HG03378 (cell line): ENCODE measurements at regions not wholly inside any gene's neighbourhood (a gene's known extent, or its start where the extent isn't known, plus 50 kb on each side); places are given as distances from the start of the nearest gene placed in this dataset.

Experiments
- ATAC-seq: cut with Tn5 transposase; IDR thresholded peaks from one replicate; pipeline ENCODE4 v1.9.1; 2021; ENCODE audit warnings: mild to moderate bottlenecking, moderate library complexity; ENCODE audit not compliant: unreplicated experiment

DNA sequence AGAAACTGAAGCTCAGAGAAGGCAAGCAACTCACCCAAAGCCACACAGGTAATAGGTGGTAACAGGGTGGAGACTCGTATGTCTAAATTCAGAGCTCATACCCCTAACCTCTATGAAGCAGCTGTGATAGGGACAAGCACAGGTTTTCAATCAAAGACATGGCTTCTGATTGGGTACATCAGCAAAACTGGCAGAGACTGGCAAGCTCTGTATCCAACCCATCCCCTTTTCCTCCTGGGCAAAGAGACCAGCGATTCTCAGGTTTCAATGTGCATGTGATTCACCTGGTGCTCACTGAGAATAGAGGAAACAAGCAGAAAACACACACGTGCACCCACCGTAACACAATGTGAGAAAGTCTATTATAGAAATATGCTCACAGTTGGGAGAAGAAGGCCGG lies 153.0 kb downstream of the SMIM20 start:
- no peak for ATAC-seq

DNA sequence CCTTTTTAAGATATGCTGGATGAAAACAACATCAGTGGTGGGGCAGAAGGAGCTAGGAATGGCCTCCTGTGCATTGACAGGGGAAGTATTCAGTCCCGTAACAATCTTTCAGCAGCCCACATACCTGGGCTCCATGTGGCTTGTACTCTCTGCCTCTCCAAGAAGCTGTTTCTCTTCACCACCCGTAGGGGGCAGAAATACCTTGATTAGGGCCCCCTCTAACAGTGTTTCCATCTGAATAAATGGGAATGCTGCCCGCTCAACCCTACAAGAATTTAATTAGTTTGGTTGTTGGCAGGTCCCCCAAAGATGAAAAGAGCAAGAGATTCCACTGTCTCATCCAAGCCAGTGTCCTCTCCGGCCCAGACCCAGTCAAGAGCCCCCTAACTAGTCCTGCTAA lies 155.2 kb downstream of the SMIM20 start:
- ATAC-seq: no peak

DNA sequence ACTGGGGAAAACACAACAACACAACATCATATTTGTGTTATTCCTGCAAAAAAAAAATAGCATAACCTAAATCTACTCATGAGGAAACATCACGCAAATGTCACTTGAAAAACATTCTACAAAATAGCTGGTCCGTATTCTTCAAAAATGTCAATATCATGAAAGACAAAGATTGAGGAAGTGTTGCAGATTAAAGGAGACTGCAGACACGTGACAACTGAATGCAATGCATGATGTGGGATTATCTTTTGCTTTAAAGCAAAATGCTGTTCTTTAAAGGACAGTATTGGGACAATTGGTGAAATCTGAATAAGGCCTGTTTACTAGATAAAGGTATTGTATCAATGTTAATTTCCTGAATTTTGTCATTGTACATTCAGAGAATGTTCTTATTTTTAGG lies 157.7 kb downstream of the SMIM20 start:
- ATAC-seq: no peak

DNA sequence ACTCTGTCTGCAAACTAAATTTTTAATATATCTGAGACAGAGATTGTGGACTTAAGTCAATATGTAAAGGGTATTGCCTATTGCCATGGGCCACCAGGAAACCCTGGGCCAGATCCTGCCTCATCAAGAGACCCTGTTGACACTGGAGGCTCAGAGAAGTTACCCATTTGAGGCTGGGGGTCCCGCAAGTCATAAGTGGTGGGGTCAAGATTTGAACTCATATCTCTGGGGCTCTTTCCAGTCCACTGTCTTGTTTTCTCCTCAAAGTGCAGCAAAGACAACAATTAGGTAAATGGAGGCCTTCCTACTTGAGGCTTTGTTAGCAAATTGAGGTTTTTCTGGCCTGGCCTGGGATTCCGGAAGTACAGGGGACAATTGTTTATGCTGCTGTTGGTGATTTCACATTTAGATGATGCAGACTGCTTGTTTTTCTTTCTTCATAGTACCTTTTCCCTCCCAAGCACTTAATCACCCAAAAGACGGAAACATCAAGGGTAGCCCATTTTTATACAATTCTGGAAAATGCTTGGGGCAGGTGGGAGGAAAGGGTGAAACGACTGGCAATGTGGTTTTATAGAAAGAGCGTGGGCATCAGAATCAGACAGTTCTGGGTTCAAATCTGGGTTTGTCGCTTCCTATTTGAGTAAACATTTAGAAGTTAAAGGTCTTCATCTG lies 160.0 kb downstream of the SMIM20 start:
- ATAC-seq: no peak

DNA sequence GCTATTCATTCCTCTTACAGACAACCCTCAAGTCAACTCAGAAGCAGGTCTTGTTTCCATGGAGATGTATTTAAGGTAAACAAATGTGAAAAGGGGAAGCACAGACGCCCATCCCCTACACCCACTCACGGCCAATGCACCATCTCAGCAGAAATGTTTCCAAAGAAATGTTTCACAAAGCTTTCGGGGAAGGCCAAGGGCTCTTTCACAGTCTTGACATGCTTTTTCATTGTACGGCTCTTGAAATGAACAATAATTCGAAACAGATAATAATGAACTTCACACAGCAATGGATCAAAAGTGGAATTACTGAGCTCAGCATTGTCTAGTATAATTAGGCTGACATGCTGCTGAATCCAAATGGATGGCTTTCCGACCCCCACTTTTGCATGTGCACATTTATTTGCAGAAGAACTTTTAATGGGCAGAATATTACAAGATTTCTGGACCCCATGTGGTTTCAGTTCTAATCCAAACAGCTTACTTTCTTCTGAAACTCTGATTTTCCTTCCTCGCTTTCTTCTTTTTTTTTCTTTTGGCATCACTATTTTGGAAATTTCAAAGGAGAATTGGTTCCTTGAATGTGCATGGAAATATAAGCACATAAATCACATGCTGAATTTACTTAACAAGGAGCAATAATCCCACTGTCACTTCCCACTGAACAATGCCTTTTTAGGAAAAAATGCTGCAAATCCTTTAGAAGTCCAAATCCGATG lies 160.9 kb downstream of the SMIM20 start:
- ATAC-seq: peak; percentile 76

DNA sequence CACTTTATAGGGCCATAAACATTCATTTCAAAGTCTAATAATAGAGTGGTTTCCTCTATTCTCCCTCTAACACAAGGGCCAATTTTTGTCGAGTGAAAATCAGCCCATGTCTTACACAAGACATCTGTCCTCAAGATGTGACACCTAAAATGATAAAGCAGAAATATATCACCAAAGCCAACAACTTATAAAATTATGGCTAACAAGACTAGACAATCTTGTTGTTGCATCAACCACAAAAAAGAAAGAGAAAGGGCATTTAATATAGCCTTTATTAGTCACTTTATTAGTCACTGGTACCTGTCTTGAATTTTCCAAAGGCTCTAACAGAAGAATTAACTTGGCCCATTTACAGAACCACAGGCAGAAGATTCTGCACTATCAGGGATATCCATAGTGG lies 161.6 kb downstream of the SMIM20 start:
- peak; percentile 4 for ATAC-seq

DNA sequence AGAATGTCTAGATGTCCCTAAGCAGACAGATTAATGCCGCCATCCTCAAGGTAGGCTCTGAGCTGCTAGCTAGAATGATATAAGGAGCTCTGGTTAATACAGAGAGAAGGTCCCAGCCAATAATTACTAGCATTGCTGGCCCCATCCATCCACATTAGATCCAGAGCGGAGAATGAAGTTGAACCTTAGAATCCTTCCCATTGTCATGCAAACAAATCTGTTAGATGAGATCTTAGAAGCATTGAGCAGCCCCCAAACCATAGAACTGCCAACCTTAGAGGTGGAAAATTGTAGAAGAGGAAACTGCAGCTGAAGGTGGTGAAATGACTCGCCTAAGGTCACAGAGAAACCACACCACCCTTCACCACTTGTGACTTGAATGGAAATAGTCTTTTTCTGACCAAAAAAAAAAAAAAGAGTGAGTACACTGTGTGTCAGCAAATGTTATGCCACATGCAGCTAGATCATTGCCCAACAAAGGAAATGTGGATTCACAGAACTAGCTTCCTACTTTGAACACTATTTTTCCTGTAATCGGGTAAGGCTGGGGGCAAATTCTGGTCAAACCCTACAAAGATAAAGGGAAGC lies 162.1 kb downstream of the SMIM20 start:
- ATAC-seq: peak; percentile 77

DNA sequence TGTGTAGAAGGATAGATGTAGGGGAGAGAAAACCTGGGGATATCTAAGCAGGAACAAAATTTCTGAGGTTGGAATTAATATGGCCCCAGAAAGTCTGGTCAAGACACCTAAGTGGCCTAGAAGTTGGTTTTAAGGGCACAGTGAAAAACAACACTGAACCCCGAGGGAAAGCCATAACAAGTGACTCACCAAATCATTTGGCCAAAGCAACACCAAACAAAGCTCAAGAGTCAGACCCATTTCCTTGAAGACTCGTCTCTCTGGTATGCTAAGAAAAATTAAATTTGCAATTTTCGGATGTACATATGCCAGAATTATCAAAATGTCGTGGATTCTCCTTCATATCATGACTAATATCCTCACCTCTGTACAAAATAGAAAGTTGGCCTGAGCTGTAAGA lies 162.9 kb downstream of the SMIM20 start:
- no peak for ATAC-seq

DNA sequence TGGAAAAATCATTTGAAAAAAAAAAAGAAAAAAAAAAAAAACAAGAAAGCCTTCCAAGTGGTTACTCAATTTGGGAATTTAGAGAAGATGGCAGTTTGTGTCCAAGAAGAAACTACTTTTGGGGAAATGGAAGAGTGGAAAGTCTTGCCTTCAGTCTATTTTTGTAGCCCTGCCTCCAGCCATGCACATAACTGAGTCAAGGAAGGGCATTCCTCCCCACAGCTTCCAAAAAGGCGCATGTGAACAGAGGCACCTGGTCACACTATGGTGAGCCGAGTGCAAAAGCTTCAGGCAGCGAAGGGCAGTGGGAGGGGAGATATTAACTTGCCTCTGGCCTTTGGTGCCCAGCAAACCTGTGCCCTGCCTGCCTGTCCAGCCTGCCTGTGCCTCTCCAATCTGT lies 163.7 kb downstream of the SMIM20 start:
- no peak for ATAC-seq

DNA sequence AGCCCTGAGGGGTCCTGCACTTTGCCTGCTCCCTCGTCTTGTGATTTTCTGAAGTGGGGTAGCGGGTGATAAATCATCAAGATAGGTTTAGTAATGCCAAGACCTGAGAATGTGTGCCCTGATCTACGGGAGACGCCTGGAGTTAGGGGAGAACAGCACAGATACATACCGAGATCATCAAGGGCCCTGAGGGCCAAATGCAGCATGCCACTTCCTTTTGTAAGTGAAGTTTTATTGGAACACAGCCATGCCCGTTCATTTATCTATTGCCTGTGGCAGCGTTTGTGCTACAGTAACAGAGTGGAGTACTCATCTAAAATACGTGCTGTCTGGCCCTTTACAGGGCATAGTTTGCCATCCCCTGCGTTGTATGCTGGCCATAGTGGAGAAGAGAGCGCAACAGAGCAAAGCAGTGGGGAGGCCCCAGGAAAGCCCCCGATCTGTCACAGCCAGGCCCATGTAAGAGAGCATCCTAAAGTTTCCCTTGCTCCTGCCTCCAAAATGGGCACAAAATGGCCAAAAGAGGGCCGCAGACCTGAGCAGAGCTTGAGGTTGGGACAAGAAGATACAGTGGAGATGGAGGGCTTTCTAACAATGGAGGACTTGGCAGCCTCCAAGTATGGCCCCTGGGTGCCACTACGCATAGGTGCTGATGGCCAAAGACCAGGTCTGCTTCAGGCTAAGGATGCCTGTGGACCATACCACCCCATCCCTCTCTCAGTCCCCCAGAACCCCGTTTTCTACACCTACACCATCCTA lies 167.0 kb downstream of the SMIM20 start:
- ATAC-seq: no peak

DNA sequence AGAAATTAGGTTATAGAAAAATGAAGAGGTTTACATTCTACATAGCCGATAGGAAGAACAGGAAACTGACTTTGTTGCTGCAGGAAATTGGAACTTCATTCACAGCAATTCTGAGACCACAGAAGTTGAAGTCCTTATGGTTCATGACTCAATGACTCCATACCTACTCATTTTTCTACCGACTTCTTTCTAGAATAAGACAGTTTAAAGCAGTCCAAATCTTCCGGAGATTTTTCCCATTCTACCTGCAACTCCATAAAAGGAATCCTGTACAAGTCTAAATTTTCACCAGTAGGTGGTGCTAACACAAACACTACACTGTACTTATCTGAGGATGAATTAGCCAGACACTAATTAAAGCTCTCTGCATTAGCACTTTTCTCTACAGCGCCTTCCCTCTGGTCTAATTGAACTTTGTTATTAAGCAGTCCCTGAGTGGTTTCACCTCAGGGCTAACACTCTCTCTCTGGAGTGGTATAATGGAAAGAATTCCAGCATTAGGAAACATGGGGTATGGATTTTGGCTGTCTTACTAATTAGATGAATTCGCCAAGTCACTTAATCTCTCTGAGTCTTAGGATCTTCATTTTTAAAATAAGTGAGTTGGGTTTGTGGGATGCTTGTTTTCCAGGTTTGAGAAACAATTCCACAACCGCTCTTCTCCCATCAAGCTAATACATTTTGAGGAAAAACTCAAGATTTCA lies 167.9 kb downstream of the SMIM20 start:
- peak; percentile 34 for ATAC-seq

DNA sequence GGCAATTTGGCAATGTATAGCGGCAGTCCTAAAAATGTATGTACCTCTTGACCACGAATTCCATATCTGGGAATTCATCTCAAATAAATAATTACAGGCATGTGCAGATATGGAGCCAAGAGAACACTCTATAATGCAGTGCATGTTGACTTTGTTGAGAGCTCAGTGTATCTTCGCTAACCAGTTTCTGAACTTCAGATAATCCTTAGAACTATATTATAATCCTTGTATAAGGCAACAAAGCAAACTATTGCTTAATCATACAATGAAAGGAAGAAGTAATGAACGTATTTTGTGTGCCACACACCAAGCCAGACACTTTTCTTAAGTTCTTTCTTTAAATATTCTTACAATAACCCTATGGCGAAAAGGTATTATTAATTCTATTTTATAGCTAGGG lies 168.5 kb downstream of the SMIM20 start:
- ATAC-seq: no peak

DNA sequence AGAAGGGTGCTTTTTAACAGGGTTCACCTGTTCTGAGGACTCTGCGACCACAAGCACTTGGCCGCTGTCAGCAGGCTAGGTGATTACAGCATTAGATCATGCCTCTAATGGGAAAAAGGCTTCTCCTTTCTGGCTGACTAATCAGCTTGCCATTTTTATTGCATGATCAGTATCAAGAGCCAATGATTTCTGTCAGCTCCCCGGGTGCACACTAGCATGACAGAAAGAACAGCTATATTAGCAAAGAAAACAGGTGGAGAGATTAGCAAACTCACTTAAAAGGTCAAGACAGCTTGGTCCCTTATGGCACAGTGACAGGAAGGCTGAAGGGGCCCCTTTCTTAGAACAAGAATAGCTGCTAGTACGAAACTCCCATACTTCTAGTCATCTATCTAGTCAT lies 170.0 kb downstream of the SMIM20 start:
- ATAC-seq: peak; percentile 54

DNA sequence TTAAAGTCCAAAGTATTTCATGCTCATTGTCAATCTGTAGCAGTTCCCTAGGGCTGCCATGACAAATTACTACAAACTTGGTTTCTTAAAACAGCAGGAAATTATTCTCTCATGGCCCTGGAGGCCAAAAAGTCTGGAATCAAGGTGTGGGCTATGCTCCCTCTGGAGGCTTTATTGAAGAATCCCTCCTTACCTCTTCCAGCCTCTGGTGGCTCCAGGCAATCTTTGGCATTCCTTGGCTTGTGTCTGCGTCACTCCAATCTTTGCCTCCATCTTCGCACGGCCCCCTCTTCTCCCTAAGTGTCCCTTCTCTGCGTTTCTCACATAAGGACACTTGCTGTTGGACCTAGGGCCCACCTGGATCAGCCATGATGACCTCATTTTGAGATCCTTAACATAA lies 170.4 kb downstream of the SMIM20 start:
- no peak for ATAC-seq

DNA sequence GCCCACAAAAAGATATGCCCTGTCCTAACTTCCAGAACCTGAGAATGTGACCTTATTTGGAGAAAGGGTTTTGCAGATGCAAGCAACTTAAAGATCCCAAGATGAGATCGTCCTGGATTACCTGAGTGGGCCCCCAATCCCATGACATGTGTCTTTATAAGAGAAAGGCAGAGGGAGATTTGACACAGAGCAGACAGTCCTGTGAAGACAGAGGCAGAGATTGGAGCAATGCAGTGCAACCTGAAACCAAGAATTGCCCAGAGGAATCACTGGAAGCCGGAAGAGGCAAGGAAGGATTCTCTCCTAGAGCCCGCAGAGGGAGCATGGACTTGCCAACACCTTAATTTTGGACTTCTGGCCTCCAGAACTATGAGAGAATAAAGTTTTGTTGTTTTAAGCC lies 171.5 kb downstream of the SMIM20 start:
- ATAC-seq: no peak

DNA sequence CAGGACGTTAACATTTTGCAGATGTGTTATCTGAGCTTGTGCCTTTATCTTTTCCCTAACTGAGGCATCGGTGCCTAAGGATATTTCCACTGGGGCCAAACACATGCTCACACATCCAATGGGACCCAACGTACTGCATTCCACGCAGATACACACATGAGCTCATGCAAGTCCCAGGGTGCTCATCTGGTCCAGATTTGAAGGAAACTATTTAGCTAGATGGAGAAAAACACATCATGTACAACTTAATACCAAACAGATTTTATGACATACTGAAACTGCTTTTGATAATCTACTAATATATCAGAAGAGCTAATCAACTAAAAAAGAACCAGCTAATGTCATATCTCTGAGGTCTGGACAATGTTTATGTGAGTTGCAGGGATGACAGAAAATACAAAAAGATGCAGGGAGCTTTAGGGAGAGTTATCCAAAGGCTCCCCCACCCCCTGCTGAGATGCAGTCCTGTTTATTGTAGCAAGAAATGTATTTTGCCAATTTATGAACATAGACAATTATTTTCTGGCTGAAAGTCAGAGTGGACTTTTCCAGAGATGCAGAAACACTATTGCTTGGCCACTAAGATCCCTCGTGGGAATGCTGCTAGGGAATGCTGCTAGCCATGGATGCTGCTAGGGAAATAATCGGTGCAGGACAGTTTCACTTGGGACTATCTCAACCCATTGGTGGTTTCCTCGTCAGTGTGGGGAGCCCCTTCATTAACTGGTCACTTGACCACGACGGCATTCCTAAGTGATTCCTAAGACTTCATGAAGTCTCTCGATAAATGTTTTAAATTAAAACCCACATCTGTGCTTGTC lies 172.8 kb downstream of the SMIM20 start:
- no peak for ATAC-seq

DNA sequence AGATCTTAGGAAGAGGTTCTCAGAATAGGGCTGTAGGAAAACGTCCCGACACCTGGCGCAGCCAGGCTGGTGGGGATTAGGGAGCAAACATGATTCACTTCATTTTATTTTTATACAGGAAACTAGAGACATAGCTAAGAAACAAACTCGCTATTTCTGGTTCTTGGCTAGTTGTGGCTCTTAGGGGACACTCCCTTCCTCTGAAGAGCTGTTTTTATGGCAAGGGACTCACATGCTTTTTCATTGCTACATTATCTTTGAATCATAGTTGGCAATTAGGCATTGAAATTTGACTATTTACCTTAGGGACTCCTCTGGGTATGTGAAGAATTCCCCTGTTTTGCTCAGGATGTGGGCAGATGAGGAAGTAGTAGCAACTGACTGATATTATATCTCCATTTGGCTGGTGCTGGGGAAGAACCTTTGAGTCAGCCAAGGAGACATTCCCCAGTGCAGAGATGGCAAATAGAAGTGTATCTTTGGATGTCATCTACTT lies 174.5 kb downstream of the SMIM20 start:
- peak; percentile 83 for ATAC-seq

DNA sequence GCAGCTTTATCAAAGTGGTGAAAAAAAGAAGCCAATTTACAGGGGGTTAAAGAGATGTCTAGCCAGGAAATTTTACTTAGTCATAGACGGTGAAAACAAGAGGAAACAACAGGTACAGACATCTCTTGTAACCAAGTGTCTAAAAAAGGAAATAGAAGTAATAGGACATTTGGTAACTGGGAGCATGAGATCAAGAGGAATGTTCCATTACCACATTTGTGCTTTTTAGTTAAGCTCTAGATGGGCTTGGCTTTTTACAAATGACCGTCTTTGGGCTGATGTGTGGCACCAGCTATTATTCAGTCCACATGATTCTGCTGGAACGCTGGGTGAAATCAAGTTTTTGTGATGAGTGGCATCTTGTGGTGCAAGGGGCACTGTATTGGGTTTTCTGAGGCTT lies 179.5 kb downstream of the SMIM20 start:
- ATAC-seq: no peak

DNA sequence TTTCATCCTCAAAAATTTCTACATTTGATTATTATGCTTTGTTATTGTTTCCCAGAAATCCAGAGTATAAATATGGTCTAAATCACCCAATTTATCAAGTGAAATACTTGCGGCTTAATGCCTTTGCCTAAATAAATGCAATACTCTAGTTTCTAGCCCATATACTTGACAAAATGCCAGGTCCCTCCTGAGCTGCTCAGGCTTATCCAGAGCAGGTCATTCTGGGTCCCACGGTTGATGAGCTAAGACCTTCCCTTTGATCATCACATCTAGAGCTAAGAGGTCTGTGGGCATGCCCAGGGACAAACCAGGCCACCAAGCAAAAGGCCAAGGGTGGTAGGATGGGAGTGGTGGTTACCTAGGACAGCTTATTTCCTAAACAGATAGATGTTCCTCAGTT lies 180.1 kb downstream of the SMIM20 start:
- no peak for ATAC-seq

DNA sequence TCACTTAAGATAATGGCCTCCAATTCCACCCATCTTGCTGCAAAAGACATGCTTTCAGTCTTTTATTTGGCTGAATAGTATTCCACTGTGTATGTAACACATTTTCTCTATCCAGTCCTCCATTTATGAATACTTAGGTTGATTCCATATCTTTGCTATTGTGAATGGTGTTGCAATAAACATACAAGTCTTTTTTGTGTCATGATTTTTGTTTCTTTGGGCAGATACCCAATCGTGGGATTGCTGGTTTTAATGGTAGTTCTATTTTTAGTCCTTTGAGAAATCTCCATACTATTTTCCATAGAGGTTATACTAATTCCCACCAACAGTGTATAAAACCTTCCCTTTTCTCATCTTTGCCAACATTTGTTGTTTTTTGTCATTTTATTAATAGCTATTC lies 180.9 kb downstream of the SMIM20 start:
- ATAC-seq: no peak
